ENCODE measurements at regions not wholly inside any gene's neighbourhood (a gene's known extent, or its start where the extent isn't known, plus 50 kb on each side); places are given as distances from the start of the nearest gene placed in this dataset.
"Not testable (repeated sequence)": the region's sequence is repeated elsewhere in the genome, so short reads cannot be mapped to it uniquely, and the experiment has no call there.

DNA sequence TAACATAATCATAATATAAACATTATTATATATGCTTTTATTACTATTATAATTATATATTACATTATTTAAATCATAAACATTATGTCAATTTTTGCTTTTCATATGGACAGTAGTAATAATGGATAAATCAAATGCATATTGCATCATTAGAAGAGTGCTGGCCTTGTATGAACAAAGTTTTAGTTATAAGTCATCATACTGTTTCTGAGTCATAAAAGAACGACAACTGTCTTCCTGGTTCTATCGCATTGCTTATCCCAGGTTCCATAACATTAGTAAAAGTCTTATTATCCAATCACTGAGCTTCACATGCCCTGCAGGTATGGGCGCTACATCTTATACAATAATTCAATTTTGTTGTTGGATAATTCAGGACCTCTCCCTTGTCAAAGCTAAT is 225.8 kb downstream of the SPATA31A1 start:
- not testable (repeated sequence) for H3K79me2 ChIP-seq (ENCODE audit: control insufficient read depth, insufficient read depth, low read length); H3K4me2 ChIP-seq (ENCODE audit: extremely low read depth, insufficient read depth, low read length); H3K27ac ChIP-seq (ENCODE audit: insufficient read depth, low read length); H3K36me3 ChIP-seq (ENCODE audit: control insufficient read depth, insufficient read depth, low read length); H3K9me3 ChIP-seq (ENCODE audit: control insufficient read depth, insufficient read depth, low read depth, low read length); H4K20me1 ChIP-seq (ENCODE audit: control insufficient read depth, extremely low read depth, insufficient read depth, low read length); H3K27me3 ChIP-seq (ENCODE audit: control insufficient read depth, insufficient read depth, low read length); H2AFZ ChIP-seq (ENCODE audit: low read length); DNase-seq (ENCODE audit: low read depth in 2 of 2); H3K4me3 ChIP-seq (replicated peaks in 1 of 4; ENCODE audit: control extremely low read depth in 1 of 4, insufficient read depth in 1 of 4, low read depth in 3 of 4, low read length in 4 of 4); H3K9ac ChIP-seq (ENCODE audit: insufficient read depth, low read length); H3K4me1 ChIP-seq (ENCODE audit: control insufficient read depth, extremely low read depth, insufficient read depth, low read length)

DNA sequence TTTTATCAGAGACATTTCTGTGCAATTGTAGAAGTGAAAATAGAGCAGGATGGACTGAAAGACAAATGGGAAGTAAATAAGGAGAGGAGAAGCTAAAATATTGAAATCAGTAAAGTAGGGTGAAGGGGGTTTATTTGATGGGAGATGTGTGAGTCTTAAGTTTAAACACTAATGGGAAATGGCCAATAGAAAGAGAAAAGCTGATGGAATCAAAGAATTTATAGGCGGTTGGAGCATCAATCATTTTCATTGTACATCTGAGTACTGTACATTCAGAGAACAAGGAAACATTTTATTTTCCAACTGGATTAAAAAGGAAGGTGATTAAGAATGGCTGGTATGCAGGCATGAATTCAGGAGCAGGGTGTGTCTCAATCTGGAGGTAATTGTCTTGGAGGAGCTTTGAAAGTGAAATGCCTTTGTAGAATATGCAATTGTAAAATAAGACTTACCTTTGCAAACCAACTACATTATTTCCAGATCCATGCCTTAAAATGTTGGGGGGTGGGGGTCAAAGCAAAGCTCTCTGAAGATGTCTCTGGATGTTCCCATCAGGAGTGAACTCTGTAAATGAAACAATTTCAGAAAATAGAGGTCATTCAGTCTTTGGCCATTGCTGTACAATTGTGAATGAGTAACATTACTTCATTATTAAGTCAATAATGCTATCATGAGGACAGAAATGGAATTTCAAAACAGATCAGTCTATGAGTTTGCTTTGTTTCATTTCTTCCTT is 227.4 kb downstream of the SPATA31A1 start:
- not testable (repeated sequence) for H3K27me3 ChIP-seq (ENCODE audit: control insufficient read depth, insufficient read depth, low read length); H3K27ac ChIP-seq (ENCODE audit: insufficient read depth, low read length); H3K36me3 ChIP-seq (ENCODE audit: control insufficient read depth, insufficient read depth, low read length)

DNA sequence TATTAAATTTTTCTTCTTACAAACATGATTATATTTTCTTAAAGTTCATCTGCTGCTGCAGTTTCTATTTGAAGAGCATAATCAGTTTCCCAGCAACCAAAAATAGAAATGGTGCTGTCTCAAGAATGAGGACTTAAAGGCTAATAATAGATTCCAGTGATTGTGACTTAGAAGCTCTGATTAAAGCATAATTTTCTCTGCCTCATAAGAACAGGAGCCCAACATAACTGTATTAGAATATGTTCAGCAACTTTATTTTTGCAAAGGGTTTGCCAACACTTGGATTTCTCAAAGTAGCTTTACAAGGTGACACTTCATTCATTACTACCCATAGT is 227.9 kb downstream of the SPATA31A1 start:
- not testable (repeated sequence) for H2AFZ ChIP-seq (ENCODE audit: low read length); H3K79me2 ChIP-seq (ENCODE audit: control insufficient read depth, insufficient read depth, low read length); H3K27me3 ChIP-seq (ENCODE audit: control insufficient read depth, insufficient read depth, low read length); H3K36me3 ChIP-seq (ENCODE audit: control insufficient read depth, insufficient read depth, low read length); H3K4me2 ChIP-seq (ENCODE audit: extremely low read depth, insufficient read depth, low read length); H3K4me1 ChIP-seq (ENCODE audit: control insufficient read depth, extremely low read depth, insufficient read depth, low read length); H3K9me3 ChIP-seq (ENCODE audit: control insufficient read depth, insufficient read depth, low read depth, low read length); H3K27ac ChIP-seq (ENCODE audit: insufficient read depth, low read length); H3K9ac ChIP-seq (ENCODE audit: insufficient read depth, low read length); H3K4me3 ChIP-seq (replicated peaks in 1 of 4; ENCODE audit: control extremely low read depth in 1 of 4, insufficient read depth in 1 of 4, low read depth in 3 of 4, low read length in 4 of 4); H4K20me1 ChIP-seq (ENCODE audit: control insufficient read depth, extremely low read depth, insufficient read depth, low read length); DNase-seq (ENCODE audit: low read depth in 2 of 2)

More for the DNA sequence above, 227.4 kb downstream of the SPATA31A1 start:
- not testable (repeated sequence) for DNase-seq (ENCODE audit: low read depth in 2 of 2); H2AFZ ChIP-seq (ENCODE audit: low read length); H3K4me3 ChIP-seq (replicated peaks in 1 of 4; ENCODE audit: control extremely low read depth in 1 of 4, insufficient read depth in 1 of 4, low read depth in 3 of 4, low read length in 4 of 4); H3K4me1 ChIP-seq (ENCODE audit: control insufficient read depth, extremely low read depth, insufficient read depth, low read length); H3K9me3 ChIP-seq (ENCODE audit: control insufficient read depth, insufficient read depth, low read depth, low read length); H3K9ac ChIP-seq (ENCODE audit: insufficient read depth, low read length); H3K4me2 ChIP-seq (ENCODE audit: extremely low read depth, insufficient read depth, low read length); H4K20me1 ChIP-seq (ENCODE audit: control insufficient read depth, extremely low read depth, insufficient read depth, low read length); H3K79me2 ChIP-seq (ENCODE audit: control insufficient read depth, insufficient read depth, low read length)

DNA sequence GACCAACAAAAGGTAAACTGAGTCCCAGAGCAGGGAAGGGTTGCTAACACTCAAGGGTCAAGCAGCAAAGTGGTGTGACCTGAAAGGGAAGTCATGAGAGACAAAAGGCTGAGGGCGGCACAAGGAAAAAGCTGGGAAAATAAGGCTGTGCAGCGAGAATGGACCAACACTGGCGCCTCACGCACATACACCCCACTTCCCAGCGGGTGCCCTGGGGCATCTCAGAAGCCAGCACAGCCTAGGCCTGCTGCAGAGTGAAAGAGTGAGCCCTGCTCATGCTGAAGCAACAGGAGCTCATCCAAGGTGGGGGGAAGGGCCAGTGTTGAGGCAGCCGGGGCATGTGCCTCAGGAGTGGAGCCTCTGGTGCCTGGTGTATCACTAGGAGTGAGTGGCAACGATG is 229.8 kb downstream of the SPATA31A1 start:
- not testable (repeated sequence) for H3K36me3 ChIP-seq (ENCODE audit: control insufficient read depth, insufficient read depth, low read length); H4K20me1 ChIP-seq (ENCODE audit: control insufficient read depth, extremely low read depth, insufficient read depth, low read length); H3K27me3 ChIP-seq (ENCODE audit: control insufficient read depth, insufficient read depth, low read length); H3K27ac ChIP-seq (ENCODE audit: insufficient read depth, low read length); H3K9ac ChIP-seq (ENCODE audit: insufficient read depth, low read length); DNase-seq (ENCODE audit: low read depth in 2 of 2); H2AFZ ChIP-seq (ENCODE audit: low read length); H3K79me2 ChIP-seq (ENCODE audit: control insufficient read depth, insufficient read depth, low read length); H3K4me3 ChIP-seq (replicated peaks in 1 of 4; ENCODE audit: control extremely low read depth in 1 of 4, insufficient read depth in 1 of 4, low read depth in 3 of 4, low read length in 4 of 4); H3K4me2 ChIP-seq (ENCODE audit: extremely low read depth, insufficient read depth, low read length); H3K4me1 ChIP-seq (ENCODE audit: control insufficient read depth, extremely low read depth, insufficient read depth, low read length); H3K9me3 ChIP-seq (ENCODE audit: control insufficient read depth, insufficient read depth, low read depth, low read length)

DNA sequence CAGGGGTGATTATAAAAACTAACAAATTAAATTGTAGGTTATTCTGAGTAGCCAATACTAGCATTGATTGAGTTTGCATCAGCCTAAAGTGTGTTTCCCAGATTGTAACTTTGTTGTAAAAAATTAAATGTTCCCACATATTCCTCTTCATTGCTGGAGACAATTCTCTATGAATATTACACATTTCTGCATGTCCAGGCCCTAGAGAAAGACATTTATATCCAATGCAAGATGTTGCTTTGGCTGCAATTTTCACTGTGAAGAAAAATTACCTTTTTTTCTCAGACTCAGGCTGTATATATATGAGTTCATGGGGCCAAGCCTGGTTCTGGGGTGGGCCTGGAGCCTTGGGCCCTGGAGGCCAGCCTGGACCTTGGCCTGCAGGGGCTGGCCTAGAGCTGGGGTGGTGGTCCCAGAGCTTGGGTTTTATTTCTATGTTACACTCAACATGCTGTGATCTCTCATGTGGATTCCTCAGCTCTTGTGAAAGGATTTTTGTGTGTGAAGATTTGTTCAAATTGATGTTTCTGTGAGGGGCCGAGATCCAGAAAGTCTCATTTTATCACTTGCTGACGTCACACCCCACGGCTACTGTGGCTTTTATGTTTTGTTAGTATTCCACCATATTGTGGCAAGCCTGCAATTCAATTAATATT is 232.5 kb downstream of the SPATA31A1 start:
- Histone ChIP-seq H3K9ac (ENCODE audit: insufficient read depth, low read length) (no peak overlapping the region), H3K9me3 (ENCODE audit: control insufficient read depth, insufficient read depth, low read depth, low read length) (no peaks in the 10 kb centered on the region), H3K27ac (ENCODE audit: insufficient read depth, low read length) (no peak overlapping the region), H3K4me3 (replicated peaks in 1 of 4; ENCODE audit: control extremely low read depth in 1 of 4, insufficient read depth in 1 of 4, low read depth in 3 of 4, low read length in 4 of 4) (no peak overlapping the region), H3K79me2 (ENCODE audit: control insufficient read depth, insufficient read depth, low read length) (no peaks in the 10 kb centered on the region), H4K20me1 (ENCODE audit: control insufficient read depth, extremely low read depth, insufficient read depth, low read length) (no peaks in the 10 kb centered on the region), H3K4me2 (ENCODE audit: extremely low read depth, insufficient read depth, low read length) (no peak overlapping the region), H3K36me3 (ENCODE audit: control insufficient read depth, insufficient read depth, low read length) (no peaks in the 10 kb centered on the region), H2AFZ (ENCODE audit: low read length) (no peak overlapping the region), H3K27me3 (ENCODE audit: control insufficient read depth, insufficient read depth, low read length) (no peaks in the 10 kb centered on the region), H3K4me1 (ENCODE audit: control insufficient read depth, extremely low read depth, insufficient read depth, low read length) (no peaks in the 10 kb centered on the region)
- no peak for DNase-seq (ENCODE audit: low read depth in 2 of 2)
- TF ChIP-seq, protein P1, sequence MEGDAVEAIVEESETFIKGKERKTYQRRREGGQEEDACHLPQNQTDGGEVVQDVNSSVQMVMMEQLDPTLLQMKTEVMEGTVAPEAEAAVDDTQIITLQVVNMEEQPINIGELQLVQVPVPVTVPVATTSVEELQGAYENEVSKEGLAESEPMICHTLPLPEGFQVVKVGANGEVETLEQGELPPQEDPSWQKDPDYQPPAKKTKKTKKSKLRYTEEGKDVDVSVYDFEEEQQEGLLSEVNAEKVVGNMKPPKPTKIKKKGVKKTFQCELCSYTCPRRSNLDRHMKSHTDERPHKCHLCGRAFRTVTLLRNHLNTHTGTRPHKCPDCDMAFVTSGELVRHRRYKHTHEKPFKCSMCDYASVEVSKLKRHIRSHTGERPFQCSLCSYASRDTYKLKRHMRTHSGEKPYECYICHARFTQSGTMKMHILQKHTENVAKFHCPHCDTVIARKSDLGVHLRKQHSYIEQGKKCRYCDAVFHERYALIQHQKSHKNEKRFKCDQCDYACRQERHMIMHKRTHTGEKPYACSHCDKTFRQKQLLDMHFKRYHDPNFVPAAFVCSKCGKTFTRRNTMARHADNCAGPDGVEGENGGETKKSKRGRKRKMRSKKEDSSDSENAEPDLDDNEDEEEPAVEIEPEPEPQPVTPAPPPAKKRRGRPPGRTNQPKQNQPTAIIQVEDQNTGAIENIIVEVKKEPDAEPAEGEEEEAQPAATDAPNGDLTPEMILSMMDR (conservative IDR thresholded peaks at IDR 0.05 in 1 of 2, IDR thresholded peaks at IDR 0.05 in 1 of 2; ENCODE audit: low read depth in 1 of 2, low read length in 2 of 2) = no peak
- TF ChIP-seq EZH2 (IDR thresholded peaks at IDR 0.05; ENCODE audit: low read length, missing control alignments) = no peak

Measured in fibroblast of lung (primary cell).